ENCODE measurements at regions not wholly inside any gene's neighbourhood (a gene's known extent, or its start where the extent isn't known, plus 50 kb on each side); places are given as distances from the start of the nearest gene placed in this dataset.
"Not testable (repeated sequence)": the region's sequence is repeated elsewhere in the genome, so short reads cannot be mapped to it uniquely, and the experiment has no call there.

DNA sequence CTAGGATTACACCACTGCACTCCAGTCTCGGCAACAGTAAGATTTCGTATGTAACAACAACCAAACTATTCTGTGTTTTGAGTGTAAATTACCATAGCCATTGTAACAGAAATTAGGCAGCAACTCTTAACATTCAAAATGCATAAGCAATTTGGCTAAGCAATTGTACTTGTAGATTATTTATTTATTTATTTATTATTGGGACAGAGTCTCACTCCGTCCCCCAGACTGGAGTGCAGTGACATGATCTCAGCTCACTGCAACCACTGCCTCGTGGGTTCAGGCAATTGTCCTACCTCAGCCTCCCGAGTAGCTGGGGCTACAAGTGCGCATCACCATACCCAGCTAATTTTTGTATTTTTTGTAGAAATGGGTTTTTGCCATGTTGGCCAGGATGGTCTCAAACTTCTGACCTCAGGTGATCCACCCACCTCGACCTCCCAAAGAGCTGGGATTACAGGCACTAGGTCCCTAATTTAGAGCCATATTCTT lies 1507.1 kb upstream of the TPTE start:
- H3K4me1 ChIP-seq (ENCODE audit: control insufficient read depth in 1 of 2, insufficient read depth in 2 of 2, low read length in 2 of 2); H3K4me3 Mint-ChIP-seq; intact Hi-C loops (cut with micrococcal nuclease); H3K36me3 Mint-ChIP-seq; H2AFZ ChIP-seq (ENCODE audit: insufficient read depth, low read depth, low read length, poor library complexity, severe bottlenecking); H3K27me3 ChIP-seq (ENCODE audit: control insufficient read depth in 2 of 2, insufficient read depth in 2 of 2, low read length in 2 of 2); H3K4me2 ChIP-seq (replicated peaks; ENCODE audit: extremely low read depth, low read length, poor library complexity, severe bottlenecking); H3K27ac Mint-ChIP-seq; H3K4me1 Mint-ChIP-seq; H3K79me2 ChIP-seq (ENCODE audit: insufficient read depth, low read length); H3K36me3 ChIP-seq (replicated peaks in 1 of 2; ENCODE audit: control insufficient read depth in 1 of 2, insufficient read depth in 2 of 2, low read length in 2 of 2); H4K20me1 ChIP-seq (ENCODE audit: insufficient read depth, low read length); DNase-seq; H3K9ac ChIP-seq (ENCODE audit: insufficient read depth, low read length, poor library complexity, severe bottlenecking); H3K4me3 ChIP-seq (replicated peaks in 1 of 3; ENCODE audit: low read depth in 2 of 3, low read length in 3 of 3); H3K27ac ChIP-seq (ENCODE audit: low read depth in 1 of 2, low read length in 2 of 2); H3K27me3 Mint-ChIP-seq (ENCODE audit: low read depth in 3 of 3): not testable (repeated sequence)
- 55% methylated on average over 3 of the region's 7 CpGs for WGBS (ENCODE audit: insufficient coverage)
- H3K9me3 ChIP-seq (replicated peaks in 1 of 2; ENCODE audit: control insufficient read depth in 1 of 2, insufficient read depth in 1 of 2, low read length in 2 of 2) = peaks cover 58 to 70% of the 10 kb centered on the region in 2 donors
- H3K9me3 Mint-ChIP-seq = peaks cover 25 to 57% (median 49%) of the 10 kb centered on the region in 7 donors

DNA sequence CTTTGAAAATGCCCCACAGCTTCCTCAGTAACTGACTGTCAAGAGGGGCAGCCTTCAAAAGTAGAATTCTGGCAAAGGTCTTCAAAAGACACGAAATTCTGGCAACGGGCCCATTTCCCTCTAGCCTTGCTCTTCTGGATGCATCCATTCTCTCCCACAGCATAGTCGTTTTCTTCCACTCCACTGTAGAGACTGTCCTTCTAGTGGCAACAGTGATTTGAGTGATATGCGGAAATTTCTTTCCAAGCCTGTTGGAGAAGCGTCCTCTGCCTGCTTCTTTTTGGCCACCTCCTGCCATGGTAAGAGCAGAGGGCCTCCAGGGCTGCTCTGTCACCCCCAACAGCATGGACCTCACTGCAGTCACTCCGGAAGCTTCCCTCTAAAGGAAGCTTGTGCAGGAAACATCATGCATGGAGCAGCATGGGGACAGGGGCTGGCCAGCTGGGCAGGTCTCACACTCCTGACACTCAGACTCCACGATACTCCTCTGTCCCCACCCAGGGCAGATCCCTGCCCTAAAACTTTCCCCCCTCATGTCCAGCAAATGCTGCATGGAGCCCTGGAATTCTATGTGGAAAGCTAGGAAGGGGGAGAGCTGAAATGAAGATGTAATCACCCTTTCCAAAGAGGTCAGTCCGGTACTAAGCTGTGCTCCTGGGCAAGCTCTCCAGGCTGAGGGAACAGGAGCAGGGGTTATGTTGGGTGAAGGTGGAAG lies 1505.7 kb upstream of the TPTE start:
- H3K27ac ChIP-seq (ENCODE audit: low read depth in 1 of 2, low read length in 2 of 2); H3K4me1 Mint-ChIP-seq; H3K36me3 Mint-ChIP-seq; H3K4me3 Mint-ChIP-seq; H3K27me3 ChIP-seq (ENCODE audit: control insufficient read depth in 2 of 2, insufficient read depth in 2 of 2, low read length in 2 of 2); H3K27ac Mint-ChIP-seq; H3K9ac ChIP-seq (ENCODE audit: insufficient read depth, low read length, poor library complexity, severe bottlenecking); DNase-seq; H3K4me1 ChIP-seq (ENCODE audit: control insufficient read depth in 1 of 2, insufficient read depth in 2 of 2, low read length in 2 of 2); H3K79me2 ChIP-seq (ENCODE audit: insufficient read depth, low read length); H3K4me3 ChIP-seq (replicated peaks in 1 of 3; ENCODE audit: low read depth in 2 of 3, low read length in 3 of 3); H4K20me1 ChIP-seq (ENCODE audit: insufficient read depth, low read length); H3K27me3 Mint-ChIP-seq (ENCODE audit: low read depth in 3 of 3); H3K36me3 ChIP-seq (replicated peaks in 1 of 2; ENCODE audit: control insufficient read depth in 1 of 2, insufficient read depth in 2 of 2, low read length in 2 of 2); H2AFZ ChIP-seq (ENCODE audit: insufficient read depth, low read depth, low read length, poor library complexity, severe bottlenecking); H3K4me2 ChIP-seq (replicated peaks; ENCODE audit: extremely low read depth, low read length, poor library complexity, severe bottlenecking); intact Hi-C loops (cut with micrococcal nuclease): not testable (repeated sequence)
- peaks cover 47 to 64% of the 10 kb centered on the region in 2 donors for H3K9me3 ChIP-seq (replicated peaks in 1 of 2; ENCODE audit: control insufficient read depth in 1 of 2, insufficient read depth in 1 of 2, low read length in 2 of 2)
- peaks cover 23 to 55% (median 48%) of the 10 kb centered on the region in 7 donors for H3K9me3 Mint-ChIP-seq
- 65% methylated on average over 7 of the region's 8 CpGs for WGBS (ENCODE audit: insufficient coverage)

DNA sequence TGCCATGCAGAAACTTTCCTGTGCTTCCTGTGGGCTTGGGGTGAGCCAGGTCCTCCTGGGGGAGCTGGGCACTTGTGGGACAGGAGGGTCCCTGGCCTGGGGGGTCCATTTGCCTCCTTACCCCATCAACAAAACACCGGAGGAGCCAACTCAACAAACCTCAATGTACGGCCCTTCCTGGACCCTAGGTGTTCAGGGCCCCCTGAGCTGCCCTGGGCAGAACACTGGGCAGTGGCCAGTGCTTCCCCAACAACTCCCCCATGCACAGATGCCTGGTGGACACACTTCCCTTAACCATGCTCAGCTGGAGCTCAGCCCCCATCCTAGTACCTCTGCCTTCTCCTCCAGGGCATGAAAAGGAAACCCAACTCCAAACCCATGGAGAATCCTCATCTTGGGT lies 1504.2 kb upstream of the TPTE start:
- H3K4me3 ChIP-seq (replicated peaks in 1 of 3; ENCODE audit: low read depth in 2 of 3, low read length in 3 of 3); H3K27me3 ChIP-seq (ENCODE audit: control insufficient read depth in 2 of 2, insufficient read depth in 2 of 2, low read length in 2 of 2); DNase-seq; H2AFZ ChIP-seq (ENCODE audit: insufficient read depth, low read depth, low read length, poor library complexity, severe bottlenecking); H3K4me3 Mint-ChIP-seq; intact Hi-C loops (cut with micrococcal nuclease); H3K79me2 ChIP-seq (ENCODE audit: insufficient read depth, low read length); H3K4me2 ChIP-seq (replicated peaks; ENCODE audit: extremely low read depth, low read length, poor library complexity, severe bottlenecking); H3K27ac ChIP-seq (ENCODE audit: low read depth in 1 of 2, low read length in 2 of 2); H3K27me3 Mint-ChIP-seq (ENCODE audit: low read depth in 3 of 3); H3K36me3 Mint-ChIP-seq; H3K27ac Mint-ChIP-seq; H3K4me1 ChIP-seq (ENCODE audit: control insufficient read depth in 1 of 2, insufficient read depth in 2 of 2, low read length in 2 of 2); H3K9ac ChIP-seq (ENCODE audit: insufficient read depth, low read length, poor library complexity, severe bottlenecking); H3K36me3 ChIP-seq (replicated peaks in 1 of 2; ENCODE audit: control insufficient read depth in 1 of 2, insufficient read depth in 2 of 2, low read length in 2 of 2); H3K4me1 Mint-ChIP-seq; H4K20me1 ChIP-seq (ENCODE audit: insufficient read depth, low read length): not testable (repeated sequence)
- peaks cover 20 to 42% (median 37%) of the 10 kb centered on the region in 7 donors for H3K9me3 Mint-ChIP-seq
- WGBS (ENCODE audit: insufficient coverage) = no CpG with 5 or more reads among the region's 2 CpGs
- H3K9me3 ChIP-seq (replicated peaks in 1 of 2; ENCODE audit: control insufficient read depth in 1 of 2, insufficient read depth in 1 of 2, low read length in 2 of 2) = peaks cover 33 to 51% of the 10 kb centered on the region in 2 donors

DNA sequence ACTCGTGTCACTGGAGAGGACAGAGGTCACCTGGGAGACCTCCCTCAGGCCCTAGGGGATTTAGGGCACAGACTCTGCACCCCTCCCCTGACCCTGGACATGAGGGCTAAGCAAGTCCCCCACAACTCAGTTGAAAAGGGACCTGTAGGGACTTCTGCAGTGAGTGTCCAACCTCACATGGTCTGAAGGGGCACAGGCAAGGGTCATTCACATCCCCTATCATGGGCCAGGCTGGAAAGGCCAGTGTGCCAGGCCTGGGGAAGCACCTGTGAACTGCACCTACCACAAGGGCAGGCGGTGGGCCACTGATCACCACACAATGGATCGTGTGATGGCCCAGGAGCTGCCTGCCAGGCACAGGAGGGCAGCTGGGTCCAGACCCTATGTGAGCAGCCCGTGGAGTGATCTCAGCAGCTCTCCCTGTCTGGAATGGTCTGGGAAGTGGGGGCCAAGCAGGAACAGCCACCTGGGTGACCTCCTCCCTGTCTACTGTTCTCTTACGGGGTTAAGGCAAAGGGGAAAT lies 1502.6 kb upstream of the TPTE start:
- H3K4me1 ChIP-seq (ENCODE audit: control insufficient read depth in 1 of 2, insufficient read depth in 2 of 2, low read length in 2 of 2); H3K79me2 ChIP-seq (ENCODE audit: insufficient read depth, low read length); intact Hi-C loops (cut with micrococcal nuclease); H3K27me3 ChIP-seq (ENCODE audit: control insufficient read depth in 2 of 2, insufficient read depth in 2 of 2, low read length in 2 of 2); H4K20me1 ChIP-seq (ENCODE audit: insufficient read depth, low read length); H3K27me3 Mint-ChIP-seq (ENCODE audit: low read depth in 3 of 3); H3K4me2 ChIP-seq (replicated peaks; ENCODE audit: extremely low read depth, low read length, poor library complexity, severe bottlenecking); H3K4me1 Mint-ChIP-seq; H2AFZ ChIP-seq (ENCODE audit: insufficient read depth, low read depth, low read length, poor library complexity, severe bottlenecking); H3K4me3 Mint-ChIP-seq; H3K27ac Mint-ChIP-seq; H3K36me3 ChIP-seq (replicated peaks in 1 of 2; ENCODE audit: control insufficient read depth in 1 of 2, insufficient read depth in 2 of 2, low read length in 2 of 2); H3K9ac ChIP-seq (ENCODE audit: insufficient read depth, low read length, poor library complexity, severe bottlenecking); H3K4me3 ChIP-seq (replicated peaks in 1 of 3; ENCODE audit: low read depth in 2 of 3, low read length in 3 of 3); H3K36me3 Mint-ChIP-seq; DNase-seq; H3K27ac ChIP-seq (ENCODE audit: low read depth in 1 of 2, low read length in 2 of 2): not testable (repeated sequence)
- H3K9me3 ChIP-seq (replicated peaks in 1 of 2; ENCODE audit: control insufficient read depth in 1 of 2, insufficient read depth in 1 of 2, low read length in 2 of 2) = peaks cover 18 to 45% of the 10 kb centered on the region in 2 donors
- H3K9me3 Mint-ChIP-seq = peaks cover 13 to 34% (median 25%) of the 10 kb centered on the region in 7 donors
- WGBS (ENCODE audit: insufficient coverage) = 73% methylated on average over 2 of the region's 5 CpGs

Data from CD14-positive monocyte (primary cell).